Coronary artery (tissue), 2 donors: ENCODE measurements at regions not wholly inside any gene's neighbourhood (a gene's known extent, or its start where the extent isn't known, plus 50 kb on each side); places are given as distances from the start of the nearest gene placed in this dataset.

Experiments
- DNase-seq: peaks from one replicate; pipeline ENCODE4 v3.0.0-alpha.2; 2017; ENCODE audit warnings: low spot score
- H3K27ac ChIP-seq, 2 donors: fragments of 200-600 bp; sonication (generic); one replicate each; pipeline ENCODE4 v1.5.1; 2016 to 2019
- H3K4me3 ChIP-seq: fragments of 200-600 bp; sonication (generic); 2 replicates; pipeline ENCODE4 v1.5.1; 2016; ENCODE audit warnings: mild to moderate bottlenecking, moderate library complexity
- CTCF ChIP-seq: fragments of 200-600 bp; sonication (generic); IDR thresholded peaks from one replicate; pipeline ENCODE4 v1.5.1; 2019; ENCODE audit warnings: antibody characterized with exemption

GRCh38 chr12:62014330-62014729 is 245.9 kb upstream of the USP15 start:
- H3K4me3 ChIP-seq: no peak overlapping the region
- no peak overlapping the region for H3K27ac ChIP-seq
- no peak for DNase-seq
- no peak for TF ChIP-seq CTCF

GRCh38 chr12:62016021-62016420 is 244.2 kb upstream of the USP15 start:
- TF ChIP-seq CTCF: no peak
- DNase-seq: no peak
- no peak overlapping the region for H3K27ac ChIP-seq
- H3K4me3 ChIP-seq: no peak overlapping the region

- Histone ChIP-seq H3K4me3 (no peak overlapping the region), H3K27ac (no peak overlapping the region)
- DNase-seq: no peak
- TF ChIP-seq CTCF: no peak
These were observed 238.4 kb upstream of the USP15 start for GRCh38 chr12:62021808-62022207.

GRCh38 chr12:62028536-62028935 is 231.7 kb upstream of the USP15 start:
- Histone ChIP-seq H3K4me3 (no peak overlapping the region), H3K27ac (no peak overlapping the region)
- no peak for TF ChIP-seq CTCF
- no peak for DNase-seq

GRCh38 chr12:62032870-62033269 is 227.3 kb upstream of the USP15 start:
- Histone ChIP-seq H3K27ac (no peak overlapping the region), H3K4me3 (no peak overlapping the region)
- TF ChIP-seq CTCF: no peak
- no peak for DNase-seq

- H3K27ac ChIP-seq: no peak overlapping the region
These were observed 215.6 kb upstream of the USP15 start for GRCh38 chr12:62044450-62045135.

More at GRCh38 chr12:62044450-62045135, 215.6 kb upstream of the USP15 start:
- no peak overlapping the region for H3K4me3 ChIP-seq
- no peak for TF ChIP-seq CTCF
- no peak for DNase-seq
